GM12891 (cell line): ENCODE measurements at regions not wholly inside any gene's neighbourhood (a gene's known extent, or its start where the extent isn't known, plus 50 kb on each side); places are given as distances from the start of the nearest gene placed in this dataset.
"Not testable (repeated sequence)": the region's sequence is repeated elsewhere in the genome, so short reads cannot be mapped to it uniquely, and the experiment has no call there.

Experiments
- DNase-seq: peaks from one replicate; pipeline ENCODE4 v3.0.0; 2011; ENCODE audit warnings: low spot score; ENCODE audit not compliant: insufficient read length
- FAIRE-seq: peaks from 2 replicates; lab custom pipeline; 2011; peaks lifted over from hg19 to GRCh38; lab: Jason Lieb, UNC
- PAX5 ChIP-seq: IDR thresholded peaks from 2 replicates; pipeline ENCODE4 v1.6.1; 2011; ENCODE audit warnings: low read length, moderate library complexity, mild to moderate bottlenecking; ENCODE audit not compliant: insufficient read depth, severe bottlenecking
- POLR2A ChIP-seq: IDR thresholded peaks from 2 replicates; pipeline ENCODE4 v1.6.1; 2011; ENCODE audit warnings: low read depth, low read length, control low read depth
- POLR2AphosphoS5 ChIP-seq: IDR thresholded peaks from 2 replicates; pipeline ENCODE4 v1.6.1; 2011; ENCODE audit warnings: low read depth, low read length, control low read depth
- POU2F2 ChIP-seq: IDR thresholded peaks from 2 replicates; pipeline ENCODE4 v1.6.1; 2011; ENCODE audit warnings: low read depth, mild to moderate bottlenecking, control low read depth, low read length, moderate library complexity
- SPI1 ChIP-seq: IDR thresholded peaks from 2 replicates; pipeline ENCODE4 v1.6.1; 2011; ENCODE audit warnings: low read depth, low read length, control low read depth
- TAF1 ChIP-seq: IDR thresholded peaks from 2 replicates; pipeline ENCODE4 v1.6.1; 2011; ENCODE audit warnings: low read depth, low read length, control low read depth

GRCh38 chr2:2655453-2656114, 324.5 kb upstream of the MYT1L start:
- FAIRE-seq (no peak), DNase-seq (no peak)
- TF ChIP-seq SPI1 (no peak), POLR2A (no peak), POLR2AphosphoS5 (no peak), PAX5 (no peak), TAF1 (no peak), POU2F2 (no peak)

- TF ChIP-seq POLR2AphosphoS5 (no peak), POLR2A (no peak), TAF1 (no peak), POU2F2 (no peak), SPI1 (no peak), PAX5 (no peak)
- no peak for FAIRE-seq
- DNase-seq: no peak
Measured at GRCh38 chr2:2653231-2653630, 322.2 kb upstream of the MYT1L start.

GRCh38 chr2:2650608-2651375, 319.7 kb upstream of the MYT1L start:
- FAIRE-seq (no peak), DNase-seq (no peak)
- TF ChIP-seq SPI1 (no peak), PAX5 (no peak), POU2F2 (no peak), TAF1 (no peak), POLR2AphosphoS5 (no peak), POLR2A (no peak)

- TF ChIP-seq SPI1 (no peak), POLR2AphosphoS5 (no peak), TAF1 (no peak), POU2F2 (no peak), POLR2A (no peak), PAX5 (no peak)
- no peak for DNase-seq
- no peak for FAIRE-seq
Measured at GRCh38 chr2:2649109-2650072, 318.3 kb upstream of the MYT1L start.

- DNase-seq (no peak), FAIRE-seq (no peak)
- TF ChIP-seq POLR2AphosphoS5: no peak
- TF ChIP-seq SPI1: no peak
- no peak for TF ChIP-seq POLR2A
- TF ChIP-seq TAF1: no peak
- no peak for TF ChIP-seq PAX5
- no peak for TF ChIP-seq POU2F2
Measured at GRCh38 chr2:2648094-2648493, 317.0 kb upstream of the MYT1L start.

- TF ChIP-seq SPI1 (no peak), TAF1 (no peak), POLR2AphosphoS5 (no peak), POU2F2 (no peak), PAX5 (no peak)
Measured at GRCh38 chr2:2647141-2647541, 316.1 kb upstream of the MYT1L start.

GRCh38 chr2:2646433-2647051, 315.5 kb upstream of the MYT1L start:
- FAIRE-seq: no peak
- no peak for DNase-seq

More at GRCh38 chr2:2647141-2647541, 316.1 kb upstream of the MYT1L start:
- FAIRE-seq (no peak), DNase-seq (no peak)

GRCh38 chr2:2645162-2645855, 314.2 kb upstream of the MYT1L start:
- TF ChIP-seq TAF1 (no peak), POLR2AphosphoS5 (no peak), POU2F2 (no peak), SPI1 (no peak)
- no peak for FAIRE-seq

More at GRCh38 chr2:2646433-2647051, 315.5 kb upstream of the MYT1L start:
- no peak for TF ChIP-seq PAX5
- no peak for TF ChIP-seq POU2F2
- TF ChIP-seq POLR2A: no peak
- no peak for TF ChIP-seq TAF1
- no peak for TF ChIP-seq SPI1
- no peak for TF ChIP-seq POLR2AphosphoS5

GRCh38 chr2:2644751-2645150, 313.7 kb upstream of the MYT1L start:
- FAIRE-seq, DNase-seq: not testable (repeated sequence)

More at GRCh38 chr2:2645162-2645855, 314.2 kb upstream of the MYT1L start:
- no peak for DNase-seq
